ENCODE measurements at regions not wholly inside any gene's neighbourhood (a gene's known extent, or its start where the extent isn't known, plus 50 kb on each side); places are given as distances from the start of the nearest gene placed in this dataset.

- TF ChIP-seq ZMIZ1 (IDR thresholded peaks at IDR 0.05; ENCODE audit: low read depth in 2 of 2, low read length in 2 of 2) (no peak), NR1H2 (CRISPR knock-in tag; IDR thresholded peaks at IDR 0.05) (no peak), ELF1 (tag; IDR thresholded peaks at IDR 0.05) (no peak), NFIC (IDR thresholded peaks at IDR 0.05) (no peak), ZNF766 (CRISPR knock-in tag; conservative IDR thresholded peaks at IDR 0.05) (no peak), TFE3 (CRISPR knock-in tag; IDR thresholded peaks at IDR 0.05) (no peak), ZNF124 (CRISPR knock-in tag; IDR thresholded peaks at IDR 0.05) (no peak), CBFA2T2 (conservative IDR thresholded peaks at IDR 0.05) (no peak), TOE1 (IDR thresholded peaks at IDR 0.05; ENCODE audit: borderline replicate concordance) (no peak), TOE1 (CRISPR knock-in tag; IDR thresholded peaks at IDR 0.05; ENCODE audit: borderline replicate concordance, low read depth) (no peak), ZNF449 (CRISPR knock-in tag; IDR thresholded peaks at IDR 0.05) (no peak), KAT8 (IDR thresholded peaks at IDR 0.05; ENCODE audit: low read depth) (no peak), ATF6 (CRISPR knock-in tag; IDR thresholded peaks at IDR 0.05) (no peak)
Measured at GRCh38 chr2:8550937-8551621, 130.8 kb upstream of the ID2 start (continued).

Data from K562 (cell line).